ENCODE measurements at regions not wholly inside any gene's neighbourhood (a gene's known extent, or its start where the extent isn't known, plus 50 kb on each side); places are given as distances from the start of the nearest gene placed in this dataset.

GRCh38 chr15:70562906-70563305 lies 200.5 kb downstream of the UACA start:
- Histone ChIP-seq H3K4me1 (no peaks in the 10 kb centered on the region), H3K9me3 (no peaks in the 10 kb centered on the region), H3K27me3 (no peaks in the 10 kb centered on the region), H3K4me3 (no peak overlapping the region), H3K36me3 (no peaks in the 10 kb centered on the region), H3K27ac (no peak overlapping the region)
- intact Hi-C loops (cut with DNase I; ENCODE audit: low total_unique reads): no loop called here
- DNase-seq (ENCODE audit: low spot score in 2 of 2): no peak
- no peak for TF ChIP-seq POLR2AphosphoS5 (IDR thresholded peaks at IDR 0.05)
- no peak for TF ChIP-seq CTCF (IDR thresholded peaks at IDR 0.05)
- TF ChIP-seq POLR2A (IDR thresholded peaks at IDR 0.05): no peak

- H3K4me3 ChIP-seq: no peak overlapping the region
- TF ChIP-seq POLR2AphosphoS5 (IDR thresholded peaks at IDR 0.05): no peak
- no peak for TF ChIP-seq POLR2A (IDR thresholded peaks at IDR 0.05)
- no peak for TF ChIP-seq CTCF (IDR thresholded peaks at IDR 0.05)
- H3K9me3 ChIP-seq: no peaks in the 10 kb centered on the region
- H3K27me3 ChIP-seq: no peaks in the 10 kb centered on the region
- no peaks in the 10 kb centered on the region for H3K4me1 ChIP-seq
- no peak overlapping the region for H3K27ac ChIP-seq
- intact Hi-C loops (cut with DNase I; ENCODE audit: low total_unique reads): no loop called here
- H3K36me3 ChIP-seq: no peaks in the 10 kb centered on the region
- no peak for DNase-seq (ENCODE audit: low spot score in 2 of 2)
Observed at GRCh38 chr15:70561885-70562284, 201.5 kb downstream of the UACA start.

GRCh38 chr15:70560617-70561328 lies 202.6 kb downstream of the UACA start:
- H3K36me3 ChIP-seq: no peaks in the 10 kb centered on the region
- H3K27me3 ChIP-seq: no peaks in the 10 kb centered on the region
- TF ChIP-seq POLR2AphosphoS5 (IDR thresholded peaks at IDR 0.05) (no peak), CTCF (IDR thresholded peaks at IDR 0.05) (no peak), POLR2A (IDR thresholded peaks at IDR 0.05) (no peak)
- H3K4me1 ChIP-seq: no peaks in the 10 kb centered on the region
- no peaks in the 10 kb centered on the region for H3K9me3 ChIP-seq
- H3K27ac ChIP-seq: no peak overlapping the region
- DNase-seq (ENCODE audit: low spot score in 2 of 2): no peak
- H3K4me3 ChIP-seq: no peak overlapping the region
- intact Hi-C loops (cut with DNase I; ENCODE audit: low total_unique reads): no loop called here

- H3K36me3 ChIP-seq: no peaks in the 10 kb centered on the region
- H3K4me1 ChIP-seq: no peaks in the 10 kb centered on the region
- DNase-seq (ENCODE audit: low spot score in 2 of 2): peak in 1 of 2 donors; percentile 20
- peak overlapping the region in 1 of 3 donors; percentile 19 for H3K4me3 ChIP-seq
- intact Hi-C loops (cut with DNase I; ENCODE audit: low total_unique reads): no loop called here
- H3K27me3 ChIP-seq: no peaks in the 10 kb centered on the region
- no peak for TF ChIP-seq POLR2AphosphoS5 (IDR thresholded peaks at IDR 0.05)
- TF ChIP-seq POLR2A (IDR thresholded peaks at IDR 0.05): no peak
- TF ChIP-seq CTCF (IDR thresholded peaks at IDR 0.05): no peak
- H3K27ac ChIP-seq: no peak overlapping the region
- no peaks in the 10 kb centered on the region for H3K9me3 ChIP-seq
Observed at GRCh38 chr15:70559265-70560239, 203.8 kb downstream of the UACA start.
